ENCODE measurements at regions not wholly inside any gene's neighbourhood (a gene's known extent, or its start where the extent isn't known, plus 50 kb on each side); places are given as distances from the start of the nearest gene placed in this dataset.
A peak's percentile ranks its signal among the peaks of the same experiment; 100 is the strongest.

GRCh38 chr9:115946530-115946929 lies 207.1 kb upstream of the PAPPA start (continued):
- TF ChIP-seq POLR2AphosphoS2 (conservative IDR thresholded peaks at IDR 0.05; ENCODE audit: low read length) (no peak), FOSL2 (IDR thresholded peaks at IDR 0.05) (peak; percentile 47; the same call in 1 of the 2 replicates), FOSL2 (CRISPR knock-in tag; IDR thresholded peaks at IDR 0.05) (peak; percentile 91), MAX (IDR thresholded peaks at IDR 0.05) (peak; percentile 58; the same call in 1 of the 2 replicates), JUNB (IDR thresholded peaks at IDR 0.05) (peak; percentile 85), CBX8 (IDR thresholded peaks at IDR 0.05) (no peak), HEYL (CRISPR knock-in tag; IDR thresholded peaks at IDR 0.05) (peak; percentile 44; the same call in 1 of the 2 replicates), TFCP2L1 (CRISPR knock-in tag; IDR thresholded peaks at IDR 0.05) (0 out of 2 replicates have a peak, but pooled peaks have one; percentile 74), E2F6 (IDR thresholded peaks at IDR 0.05; ENCODE audit: borderline replicate concordance, low read depth) (no peak), KDM5A (IDR thresholded peaks at IDR 0.05) (no peak), MAFK (IDR thresholded peaks at IDR 0.05; ENCODE audit: partially characterized antibody) (peak; percentile 4), CHD4 (IDR thresholded peaks at IDR 0.05; ENCODE audit: borderline replicate concordance) (no peak), RNF2 (IDR thresholded peaks at IDR 0.05; ENCODE audit: borderline replicate concordance, low read depth) (no peak), HES2 (IDR thresholded peaks at IDR 0.05) (peak; percentile 81), ESRRA (IDR thresholded peaks at IDR 0.05; ENCODE audit: borderline replicate concordance, low read length) (no peak), SMC3 (IDR thresholded peaks at IDR 0.05) (peak; percentile 59), GATA3 (IDR thresholded peaks at IDR 0.05; ENCODE audit: borderline replicate concordance) (peak; percentile 95), HMGXB4 (CRISPR knock-in tag; IDR thresholded peaks at IDR 0.05; ENCODE audit: borderline replicate concordance) (no peak), ZNF302 (CRISPR knock-in tag; IDR thresholded peaks at IDR 0.05) (no peak), HOXB13 (CRISPR knock-in tag; IDR thresholded peaks at IDR 0.05; ENCODE audit: low read depth) (peak; percentile 85), NFE2L2 (conservative IDR thresholded peaks at IDR 0.05; ENCODE audit: low read length) (no peak), ZSCAN20 (CRISPR knock-in tag; IDR thresholded peaks at IDR 0.05) (peak; percentile 53; the same call in 1 of the 2 replicates), PHF8 (IDR thresholded peaks at IDR 0.05; ENCODE audit: borderline replicate concordance, low read depth) (no peak), FOXS1 (CRISPR knock-in tag; IDR thresholded peaks at IDR 0.05) (no peak), MAZ (IDR thresholded peaks at IDR 0.05; ENCODE audit: borderline replicate concordance, low read depth, low read length) (no peak)

- peak in 1 of 2 experiments; percentile 13; a peak in 2 of 6 replicates for ATAC-seq
Measured at GRCh38 chr9:115951977-115952376, 201.6 kb upstream of the PAPPA start.

More at GRCh38 chr9:115951977-115952376, 201.6 kb upstream of the PAPPA start:
- TF ChIP-seq CTCF (IDR thresholded peaks at IDR 0.05), result no peak
- TF ChIP-seq HOXB5 (CRISPR knock-in tag; IDR thresholded peaks at IDR 0.05), result 0 out of 2 replicates have a peak, but pooled peaks have one; percentile 28
- 0 out of 2 replicates have a peak, but pooled peaks have one; percentile 70 for TF ChIP-seq ATOH8 (CRISPR knock-in tag; IDR thresholded peaks at IDR 0.05; ENCODE audit: low read depth)
- Histone ChIP-seq H3K4me2 (peak overlapping the region; percentile 35), H3K4me3 (no peak overlapping the region), H3K9me3 (peaks cover 34% of the 10 kb centered on the region), H3K4me1 (peaks cover 39% of the 10 kb centered on the region), H3K27ac (peak overlapping the region; percentile 91 to 99)
- DNase-seq (ENCODE audit: low read depth in 1 of 2, low spot score in 1 of 2) (no peak), FAIRE-seq (no peak)
- ChIA-PET POLR2A (interaction anchor here (0.9 to 3.1 kb wide), 4 partner anchors 8 to 208 kb away, joined by 4 to 29 read pairs (median 8); partner anchors contain the start of gene PAPPA), CTCF (interaction anchor here (0.6 to 4.2 kb wide), 8 partner anchors 7 to 358 kb away, joined by 3 to 19 read pairs (median 6); no protein-coding TSS in a partner anchor)
- 90% methylated on average over 4 of the region's 4 CpGs for WGBS (ENCODE audit: missing lambda C conversion rate)
